ENCODE measurements at regions not wholly inside any gene's neighbourhood (a gene's known extent, or its start where the extent isn't known, plus 50 kb on each side); places are given as distances from the start of the nearest gene placed in this dataset.

DNA sequence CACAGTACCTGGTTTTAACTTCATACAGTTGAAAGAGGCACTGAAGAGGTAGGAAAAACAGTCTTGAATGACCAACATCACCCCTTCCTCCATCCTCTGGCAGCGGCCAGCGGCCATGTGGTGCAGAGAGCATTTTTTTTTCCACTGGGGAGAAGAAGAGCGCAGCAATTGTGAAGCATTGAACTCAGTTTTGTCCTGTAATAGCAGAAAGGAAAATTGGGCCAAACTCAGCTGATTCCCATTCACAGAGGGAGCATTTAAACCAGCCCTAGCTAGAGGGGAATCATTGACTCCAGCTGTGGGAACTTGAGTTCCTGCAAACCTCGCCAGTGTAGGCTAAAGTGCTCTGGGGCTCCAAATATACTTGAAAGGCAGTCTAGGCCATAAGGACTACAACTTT is 316.6 kb upstream of the CHST9 start:
- 73 to 84% (median 77%) methylated on average over 4 of the region's 4 CpGs for WGBS, 4 donors
- DNase-seq: no peak
- no peaks in the 10 kb centered on the region for H3K4me1 ChIP-seq
- no peak overlapping the region for H3K27ac ChIP-seq
- no peaks in the 10 kb centered on the region for H3K36me3 ChIP-seq
- no peak overlapping the region for H3K4me3 ChIP-seq
- no peak for ATAC-seq
- TF ChIP-seq POLR2A (IDR thresholded peaks at IDR 0.05): no peak
- TF ChIP-seq, protein P1, sequence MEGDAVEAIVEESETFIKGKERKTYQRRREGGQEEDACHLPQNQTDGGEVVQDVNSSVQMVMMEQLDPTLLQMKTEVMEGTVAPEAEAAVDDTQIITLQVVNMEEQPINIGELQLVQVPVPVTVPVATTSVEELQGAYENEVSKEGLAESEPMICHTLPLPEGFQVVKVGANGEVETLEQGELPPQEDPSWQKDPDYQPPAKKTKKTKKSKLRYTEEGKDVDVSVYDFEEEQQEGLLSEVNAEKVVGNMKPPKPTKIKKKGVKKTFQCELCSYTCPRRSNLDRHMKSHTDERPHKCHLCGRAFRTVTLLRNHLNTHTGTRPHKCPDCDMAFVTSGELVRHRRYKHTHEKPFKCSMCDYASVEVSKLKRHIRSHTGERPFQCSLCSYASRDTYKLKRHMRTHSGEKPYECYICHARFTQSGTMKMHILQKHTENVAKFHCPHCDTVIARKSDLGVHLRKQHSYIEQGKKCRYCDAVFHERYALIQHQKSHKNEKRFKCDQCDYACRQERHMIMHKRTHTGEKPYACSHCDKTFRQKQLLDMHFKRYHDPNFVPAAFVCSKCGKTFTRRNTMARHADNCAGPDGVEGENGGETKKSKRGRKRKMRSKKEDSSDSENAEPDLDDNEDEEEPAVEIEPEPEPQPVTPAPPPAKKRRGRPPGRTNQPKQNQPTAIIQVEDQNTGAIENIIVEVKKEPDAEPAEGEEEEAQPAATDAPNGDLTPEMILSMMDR (IDR thresholded peaks at IDR 0.05): no peak
- intact Hi-C loops (cut with DNase I): no loop called here
- H3K27me3 ChIP-seq: no peaks in the 10 kb centered on the region
- H3K9me3 ChIP-seq: peaks cover 0 to 22% (median 2%) of the 10 kb centered on the region in 12 donors

DNA sequence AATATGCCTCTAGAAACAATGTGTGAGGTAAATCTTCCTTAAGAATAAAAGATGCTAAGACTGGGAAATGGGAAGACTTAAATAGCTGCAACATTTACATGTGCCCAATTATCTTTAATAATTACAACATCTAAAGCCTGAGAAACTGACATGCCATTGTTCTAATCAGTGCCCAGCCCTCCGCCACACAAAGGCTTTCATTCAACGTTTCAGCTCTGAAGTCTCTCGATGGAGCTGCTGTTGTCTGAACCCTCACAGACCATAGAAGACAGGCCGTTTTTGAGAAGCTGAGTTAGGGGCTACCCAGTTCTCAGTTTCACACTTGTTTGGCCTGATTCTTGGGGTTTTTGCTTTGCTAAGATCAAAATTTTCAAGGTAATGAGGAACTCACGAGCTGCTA is 315.4 kb upstream of the CHST9 start:
- Histone ChIP-seq H3K27ac (no peak overlapping the region), H3K36me3 (no peaks in the 10 kb centered on the region), H3K9me3 (peaks cover 0 to 19% (median 2%) of the 10 kb centered on the region in 12 donors), H3K27me3 (no peaks in the 10 kb centered on the region), H3K4me1 (no peaks in the 10 kb centered on the region), H3K4me3 (no peak overlapping the region)
- intact Hi-C loops (cut with DNase I): no loop called here
- no peak for DNase-seq
- ATAC-seq: no peak
- TF ChIP-seq, protein P1 (IDR thresholded peaks at IDR 0.05): no peak
- no peak for TF ChIP-seq POLR2A (IDR thresholded peaks at IDR 0.05)
- 70 to 82% (median 77%) methylated on average over 5 of the region's 5 CpGs for WGBS, 4 donors

- no peaks in the 10 kb centered on the region for H3K36me3 ChIP-seq
- WGBS, 4 donors: 78 to 85% (median 81%) methylated on average over 4 of the region's 4 CpGs
- no peak overlapping the region for H3K4me3 ChIP-seq
- H3K27ac ChIP-seq: no peak overlapping the region
- intact Hi-C loops (cut with DNase I): no loop called here
- H3K4me1 ChIP-seq: no peaks in the 10 kb centered on the region
- DNase-seq (no peak), ATAC-seq (no peak)
- TF ChIP-seq, protein P1 (IDR thresholded peaks at IDR 0.05): no peak
- no peak for TF ChIP-seq POLR2A (IDR thresholded peaks at IDR 0.05)
- no peaks in the 10 kb centered on the region for H3K9me3 ChIP-seq
- H3K27me3 ChIP-seq: no peaks in the 10 kb centered on the region
These were observed 312.1 kb upstream of the CHST9 start for GRCh38 chr18:27497246-27497645.

DNA sequence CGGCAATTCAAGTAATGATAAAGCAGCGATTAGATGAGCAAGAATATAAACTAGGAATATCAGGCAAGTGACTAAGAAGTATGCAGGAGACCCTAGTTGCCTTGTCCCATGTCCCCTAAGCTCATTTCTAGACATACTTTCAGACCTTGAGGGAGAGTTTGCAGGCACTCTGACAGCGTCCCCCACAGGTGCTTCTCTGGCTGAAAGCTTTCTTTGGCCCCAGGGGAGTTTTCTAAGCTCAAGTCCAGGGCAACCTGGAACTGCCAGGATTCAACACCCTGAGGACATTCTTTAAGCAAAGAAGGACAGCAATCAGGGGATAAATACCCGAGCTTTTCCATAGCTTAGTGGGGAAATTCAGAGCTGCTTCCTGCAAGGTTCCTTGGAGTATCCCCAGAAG is 308.1 kb upstream of the CHST9 start:
- ATAC-seq (no peak), DNase-seq (no peak)
- no peak for TF ChIP-seq POLR2A (IDR thresholded peaks at IDR 0.05)
- TF ChIP-seq, protein P1 (IDR thresholded peaks at IDR 0.05): no peak
- WGBS, 4 donors: 69 to 84% (median 81%) methylated on average over 4 of the region's 4 CpGs
- Histone ChIP-seq H3K4me1 (no peaks in the 10 kb centered on the region), H3K27me3 (no peaks in the 10 kb centered on the region), H3K27ac (no peak overlapping the region), H3K36me3 (no peaks in the 10 kb centered on the region), H3K4me3 (no peak overlapping the region), H3K9me3 (no peaks in the 10 kb centered on the region)
- intact Hi-C loops (cut with DNase I): no loop called here
